Stimulated activated effector memory CD8-positive, alpha-beta T cell treated with anti-CD3 and anti-CD28 coated beads, Interleukin-12 subunit alpha, Interleukin-12 subunit beta, amount 100 ng/mL, for 72 hours (primary cell): ENCODE measurements at regions not wholly inside any gene's neighbourhood (a gene's known extent, or its start where the extent isn't known, plus 50 kb on each side); places are given as distances from the start of the nearest gene placed in this dataset.
"Not testable (repeated sequence)": the region's sequence is repeated elsewhere in the genome, so short reads cannot be mapped to it uniquely, and the experiment has no call there.

ENCODE experiments used
- ATAC-seq: fragments of 150-1000 bp; cut with Tn5 transposase; 2 replicates; pipeline ENCODE4 v1.10.0; 2021
- DNase-seq, 2 donors: peaks; one replicate each; pipeline ENCODE4 v3.0.0; 2021 to 2022; ENCODE audit warnings: low spot score in 2 of 2
- H3K27ac Mint-ChIP-seq: one replicate; pipeline ENCODE4 v1.8.0; 2022; ENCODE audit warnings: mild to moderate bottlenecking, mixed read lengths
- H3K36me3 Mint-ChIP-seq: one replicate; pipeline ENCODE4 v1.8.0; 2022; ENCODE audit warnings: mild to moderate bottlenecking, mixed read lengths
- H3K4me1 Mint-ChIP-seq: one replicate; pipeline ENCODE4 v1.8.0; 2022; ENCODE audit warnings: mixed read lengths
- H3K4me3 Mint-ChIP-seq: one replicate; pipeline ENCODE4 v1.8.0; 2022; ENCODE audit warnings: mild to moderate bottlenecking, mixed read lengths
- H3K9me3 Mint-ChIP-seq: one replicate; pipeline ENCODE4 v1.8.0; 2022; ENCODE audit warnings: mixed read lengths

DNA sequence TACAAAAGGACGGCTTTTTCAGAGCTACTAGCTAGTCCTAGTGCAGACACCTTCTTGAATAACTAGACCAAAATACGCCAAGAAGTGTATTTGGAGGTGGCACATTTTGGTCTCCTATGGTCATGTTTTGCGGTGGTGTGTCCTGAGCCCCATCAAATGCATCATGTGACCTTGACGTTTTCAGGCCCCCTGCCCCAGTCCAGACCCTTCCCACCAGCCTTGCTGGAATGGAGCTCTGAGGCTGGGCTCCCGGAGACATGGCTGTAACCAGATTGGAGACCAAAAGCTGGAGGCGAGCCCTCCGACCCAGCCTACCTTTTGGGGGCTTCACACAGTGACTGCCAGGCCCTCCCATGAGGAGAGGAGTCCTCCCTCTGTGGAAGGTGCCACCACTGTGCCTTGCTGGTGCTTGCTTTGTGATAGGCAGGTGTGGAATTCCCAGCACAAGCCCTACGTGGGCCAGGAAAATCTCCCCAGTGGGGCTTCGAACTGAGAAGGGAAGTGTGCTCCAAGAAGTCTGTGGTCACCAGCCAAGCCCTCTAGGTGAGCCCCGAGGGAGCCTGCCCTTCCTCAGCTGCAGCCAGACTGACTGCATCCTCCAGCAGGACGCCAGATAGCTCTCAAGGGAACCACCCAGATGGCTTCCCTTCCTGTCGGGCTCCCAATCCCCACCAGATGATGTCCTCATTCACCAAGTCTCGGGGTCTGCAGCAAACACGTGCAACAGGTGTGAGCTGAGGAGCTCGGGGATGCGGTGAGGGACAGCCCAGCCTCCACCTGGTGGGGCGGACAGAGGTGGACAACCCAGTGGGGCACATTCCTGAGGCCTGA, 126.2 kb downstream of the ASB7 start:
- Mint-ChIP-seq H3K4me1 (no peaks in the 10 kb centered on the region), H3K4me3 (no peak overlapping the region), H3K27ac (no peak overlapping the region), H3K36me3 (no peaks in the 10 kb centered on the region), H3K9me3 (no peaks in the 10 kb centered on the region)
- DNase-seq, result peak in 1 of 2 donors; percentile 30
- ATAC-seq, result no peak

DNA sequence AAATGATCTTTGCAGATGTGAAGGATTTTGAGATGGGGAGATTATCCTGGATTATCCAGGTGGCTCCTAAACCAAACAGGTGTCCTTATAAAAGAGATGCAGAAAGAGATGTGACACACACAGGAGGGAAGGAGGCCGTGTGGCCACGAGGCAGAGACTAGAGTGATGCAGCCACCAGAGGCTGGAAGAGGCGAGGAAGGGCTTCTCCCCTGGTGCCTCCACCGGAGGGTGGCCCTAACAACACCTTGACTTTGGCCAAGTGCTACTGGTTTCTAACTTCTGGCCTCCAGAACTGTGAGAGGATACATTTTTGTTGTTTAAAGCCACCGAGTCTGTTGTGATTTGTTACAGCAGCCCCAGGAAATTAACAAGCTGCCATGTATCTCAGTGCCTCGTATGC, 127.1 kb downstream of the ASB7 start:
- Mint-ChIP-seq H3K27ac (no peak overlapping the region), H3K4me1 (no peaks in the 10 kb centered on the region), H3K4me3 (no peak overlapping the region), H3K9me3 (peaks cover 4% of the 10 kb centered on the region), H3K36me3 (no peaks in the 10 kb centered on the region)
- peak in 1 of 2 donors; percentile 25 for DNase-seq
- ATAC-seq, result no peak

DNA sequence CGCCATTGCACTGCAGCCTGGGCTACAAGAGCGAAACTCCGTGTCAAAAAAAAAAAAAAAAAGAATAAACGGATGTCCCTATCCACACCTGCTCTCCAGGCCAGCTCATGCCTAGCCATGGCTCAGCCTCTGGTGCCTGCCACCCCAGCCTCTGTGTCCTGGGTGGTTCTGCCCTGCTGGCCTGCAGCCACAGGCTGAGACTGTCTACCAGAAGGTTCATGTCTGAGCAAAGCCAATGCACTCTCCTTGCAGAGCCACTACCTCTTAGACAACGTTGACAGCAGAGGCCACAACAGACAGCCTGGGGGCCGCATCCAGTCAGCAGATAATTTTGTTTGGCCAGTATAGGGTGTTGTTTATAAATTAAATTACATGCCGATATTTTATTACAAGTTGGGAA, 127.7 kb downstream of the ASB7 start:
- Mint-ChIP-seq H3K4me3 (no peak overlapping the region), H3K4me1 (no peaks in the 10 kb centered on the region), H3K9me3 (peaks cover 4% of the 10 kb centered on the region), H3K36me3 (no peaks in the 10 kb centered on the region), H3K27ac (no peak overlapping the region)
- no peak for DNase-seq
- no peak for ATAC-seq

DNA sequence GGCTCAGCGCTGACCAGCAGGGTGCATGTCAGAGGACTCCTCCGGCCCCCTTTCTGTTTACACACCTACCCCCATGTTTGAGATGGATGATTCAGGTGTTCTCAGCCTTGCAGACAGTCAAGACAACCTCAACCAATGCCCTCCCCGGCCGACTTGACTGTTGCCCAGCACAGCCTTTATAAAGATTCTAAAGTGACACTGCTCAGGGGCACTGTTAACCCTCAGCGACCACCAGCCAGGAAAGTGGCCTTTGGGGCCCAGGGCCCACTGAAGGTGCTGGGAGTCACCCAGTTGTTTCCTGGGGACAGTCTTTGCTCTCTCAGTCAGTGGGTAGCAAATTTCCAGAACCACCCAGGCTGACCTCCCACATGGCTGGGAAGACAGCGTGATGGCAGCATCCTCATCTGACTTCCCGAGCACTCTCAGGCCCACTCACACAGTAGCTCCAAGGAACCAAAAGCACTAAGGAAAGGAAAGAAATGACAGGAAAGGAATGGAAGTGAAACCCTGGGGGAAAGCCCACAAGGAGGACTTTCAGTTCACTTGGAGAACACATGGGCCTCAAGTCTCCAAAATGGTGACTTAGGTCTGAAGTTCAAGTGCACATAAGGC, 128.4 kb downstream of the ASB7 start:
- no peak overlapping the region for H3K27ac Mint-ChIP-seq
- no peak overlapping the region for H3K4me3 Mint-ChIP-seq
- H3K9me3 Mint-ChIP-seq, result peaks cover 4% of the 10 kb centered on the region
- H3K36me3 Mint-ChIP-seq, result no peaks in the 10 kb centered on the region
- H3K4me1 Mint-ChIP-seq, result no peaks in the 10 kb centered on the region
- ATAC-seq (no peak), DNase-seq (peak in 1 of 2 donors; percentile 29)

DNA sequence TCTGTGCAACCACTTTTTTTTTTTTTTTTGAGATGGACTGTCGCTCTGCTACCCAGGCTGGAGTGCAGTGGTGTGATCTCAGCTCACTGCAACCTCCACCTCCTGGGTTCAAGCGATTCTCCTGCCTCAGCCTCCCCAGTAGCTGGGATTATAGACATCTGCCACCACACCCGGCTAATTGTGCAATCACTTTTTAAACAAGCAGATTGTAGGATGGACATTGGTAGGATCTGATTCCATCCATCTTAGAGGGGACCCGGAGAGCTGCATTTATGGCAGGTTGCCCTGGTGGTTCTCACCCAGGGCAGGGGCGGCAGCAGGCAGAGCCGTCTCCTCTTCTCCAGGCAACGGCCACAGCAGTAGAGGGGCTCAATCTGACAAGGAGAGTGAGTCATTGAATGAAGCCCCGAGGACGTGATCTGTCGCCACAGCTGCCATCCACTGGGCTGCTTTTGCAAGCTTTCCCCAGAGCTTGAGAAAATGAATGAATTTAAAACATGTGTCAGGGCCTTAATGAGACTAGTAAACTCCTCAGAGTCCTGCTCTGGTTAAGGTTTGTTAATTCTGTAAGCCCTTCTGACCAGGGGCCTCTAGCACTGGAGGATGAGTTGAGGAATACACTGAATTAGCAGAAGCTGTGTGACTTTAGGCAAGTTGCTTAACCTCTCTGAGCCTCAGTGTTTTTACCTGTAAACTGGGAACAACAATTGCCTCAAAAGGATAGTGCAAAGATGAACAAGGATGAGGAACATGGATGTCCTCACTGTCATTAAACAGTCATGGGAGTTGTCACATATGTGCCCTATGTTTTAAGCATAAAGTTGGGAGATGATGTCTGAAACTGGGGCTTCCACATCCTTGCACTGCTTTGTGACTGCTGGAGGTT, 129.1 kb downstream of the ASB7 start:
- ATAC-seq (no peak), DNase-seq (peak in 1 of 2 donors; percentile 44)
- peaks cover 4% of the 10 kb centered on the region for H3K9me3 Mint-ChIP-seq
- no peak overlapping the region for H3K27ac Mint-ChIP-seq
- no peak overlapping the region for H3K4me3 Mint-ChIP-seq
- H3K36me3 Mint-ChIP-seq, result no peaks in the 10 kb centered on the region
- no peaks in the 10 kb centered on the region for H3K4me1 Mint-ChIP-seq

DNA sequence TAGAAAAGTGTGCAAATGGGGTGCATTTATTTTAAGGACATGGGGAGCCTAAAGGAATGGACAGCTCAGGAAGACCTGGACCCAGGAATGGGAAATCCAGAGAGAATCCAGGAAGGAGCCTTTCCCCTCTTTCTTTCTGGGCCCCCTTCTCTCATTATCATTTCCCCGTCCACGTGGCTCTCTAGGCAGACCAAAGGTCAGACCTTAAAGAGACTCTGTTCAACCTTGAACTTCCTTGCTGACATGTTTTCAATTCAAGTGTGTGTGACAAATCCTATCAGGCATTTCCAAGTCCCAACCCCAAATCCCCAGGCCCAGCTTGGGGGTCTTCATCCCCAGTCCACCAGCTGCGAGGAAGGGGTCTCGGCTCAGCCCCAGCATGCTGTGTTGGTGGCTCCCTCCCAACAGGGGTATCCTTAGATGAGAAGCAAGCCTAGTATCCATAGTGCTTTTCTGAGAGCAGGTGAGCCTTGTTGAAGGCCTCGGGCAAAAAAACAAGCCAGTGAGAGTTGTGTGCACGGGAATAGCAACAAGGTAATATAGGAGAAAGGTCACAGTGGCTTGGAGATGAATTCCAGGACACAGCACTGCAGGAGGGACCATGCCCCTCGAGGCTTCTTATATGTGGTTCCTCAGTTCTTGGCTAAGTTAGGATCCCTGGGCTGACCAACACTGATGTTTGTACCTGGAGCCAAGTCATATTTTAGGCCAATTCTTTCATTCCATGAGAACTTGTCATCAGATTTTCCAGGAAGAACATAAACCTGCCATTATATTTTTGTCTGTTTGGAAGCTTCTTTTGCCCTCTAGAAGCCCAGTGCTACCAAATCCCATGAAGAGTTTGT, 130.0 kb downstream of the ASB7 start:
- no peaks in the 10 kb centered on the region for H3K36me3 Mint-ChIP-seq

DNA sequence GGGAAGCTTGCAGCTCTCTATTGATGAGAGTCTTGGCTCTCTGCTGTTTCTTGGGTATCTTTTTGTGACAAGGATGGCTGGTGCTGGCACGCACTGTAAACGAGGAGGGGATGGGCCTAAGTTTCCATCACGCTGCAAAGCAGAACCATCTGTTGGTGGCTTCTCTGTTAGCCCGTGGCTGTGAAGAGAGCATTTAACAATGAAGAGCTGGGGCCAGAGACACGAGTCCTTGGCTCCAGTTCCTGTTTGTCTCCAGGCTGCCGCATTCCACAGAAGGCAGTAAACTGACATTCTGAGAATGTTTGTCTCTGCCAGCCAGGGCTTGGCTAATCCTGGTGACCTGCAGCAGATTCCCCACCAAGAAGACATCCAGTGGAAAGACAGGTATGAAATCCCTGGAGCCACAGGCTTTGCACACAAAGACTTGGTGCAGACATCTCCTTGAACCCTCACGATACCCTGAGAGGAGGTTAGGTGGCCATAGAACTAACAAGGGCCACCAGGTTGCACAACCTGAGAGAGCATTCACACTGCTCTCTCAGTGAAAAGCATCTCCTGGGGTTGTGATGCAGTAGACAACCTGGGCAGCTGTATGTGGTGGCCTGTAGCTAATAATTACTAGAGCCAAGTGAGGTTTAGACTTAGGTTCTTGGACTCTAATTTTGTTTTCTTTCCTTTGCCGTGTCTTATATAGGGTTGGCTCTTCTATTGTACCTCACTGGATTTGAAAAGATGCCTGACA, 130.9 kb downstream of the ASB7 start:
- Mint-ChIP-seq H3K36me3 (no peaks in the 10 kb centered on the region), H3K4me3 (no peak overlapping the region), H3K9me3 (peaks cover 4% of the 10 kb centered on the region), H3K4me1 (no peaks in the 10 kb centered on the region), H3K27ac (no peak overlapping the region)
- DNase-seq (peak in 1 of 2 donors; percentile 37), ATAC-seq (no peak)

More for the DNA sequence above, 130.0 kb downstream of the ASB7 start:
- Mint-ChIP-seq H3K4me1 (no peaks in the 10 kb centered on the region), H3K27ac (no peak overlapping the region), H3K9me3 (peaks cover 4% of the 10 kb centered on the region), H3K4me3 (no peak overlapping the region)
- no peak for ATAC-seq
- DNase-seq, result no peak

DNA sequence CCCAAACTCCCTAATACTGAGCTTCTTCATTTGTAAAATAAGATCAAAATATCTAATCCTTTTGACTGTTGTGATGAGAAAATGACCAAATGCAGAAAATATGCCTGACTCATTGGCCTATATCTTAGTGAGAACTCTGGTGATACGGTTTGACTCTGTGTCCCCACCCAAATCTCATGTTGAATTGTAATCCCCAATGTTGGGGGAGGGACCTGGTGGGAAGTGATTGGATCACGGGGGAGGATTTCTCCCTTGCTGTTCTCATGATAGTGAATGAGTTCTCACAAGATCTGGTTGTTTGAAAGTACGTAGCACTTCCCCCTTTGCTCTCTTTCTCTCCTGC, 131.4 kb downstream of the ASB7 start:
- H3K27ac Mint-ChIP-seq, ATAC-seq, H3K4me3 Mint-ChIP-seq, H3K4me1 Mint-ChIP-seq, DNase-seq, H3K9me3 Mint-ChIP-seq, H3K36me3 Mint-ChIP-seq: not testable (repeated sequence)

DNA sequence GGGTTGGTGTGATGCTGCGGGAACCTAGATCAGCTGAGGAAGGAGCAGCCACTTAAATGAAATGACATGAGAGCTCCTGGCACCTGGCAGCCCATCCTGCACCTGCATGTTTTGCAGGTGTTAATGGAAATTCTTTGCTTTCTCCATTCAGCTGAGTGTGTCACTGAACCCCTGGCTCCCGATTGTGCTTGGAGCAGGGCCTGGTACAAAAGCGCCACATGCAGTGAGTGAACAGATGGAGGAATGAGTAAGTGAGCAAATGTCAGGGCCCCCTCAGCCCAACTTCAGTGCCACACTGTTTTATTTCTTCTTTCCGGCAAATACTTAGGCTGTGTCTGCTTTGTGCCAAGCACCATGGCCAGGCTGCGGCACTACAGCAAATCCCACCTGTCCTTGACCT, 132.2 kb downstream of the ASB7 start:
- no peaks in the 10 kb centered on the region for H3K4me1 Mint-ChIP-seq
- H3K27ac Mint-ChIP-seq, result no peak overlapping the region
- H3K4me3 Mint-ChIP-seq, result no peak overlapping the region
- ATAC-seq (no peak), DNase-seq (no peak)
- peaks cover 4% of the 10 kb centered on the region for H3K9me3 Mint-ChIP-seq
- H3K36me3 Mint-ChIP-seq, result no peaks in the 10 kb centered on the region

DNA sequence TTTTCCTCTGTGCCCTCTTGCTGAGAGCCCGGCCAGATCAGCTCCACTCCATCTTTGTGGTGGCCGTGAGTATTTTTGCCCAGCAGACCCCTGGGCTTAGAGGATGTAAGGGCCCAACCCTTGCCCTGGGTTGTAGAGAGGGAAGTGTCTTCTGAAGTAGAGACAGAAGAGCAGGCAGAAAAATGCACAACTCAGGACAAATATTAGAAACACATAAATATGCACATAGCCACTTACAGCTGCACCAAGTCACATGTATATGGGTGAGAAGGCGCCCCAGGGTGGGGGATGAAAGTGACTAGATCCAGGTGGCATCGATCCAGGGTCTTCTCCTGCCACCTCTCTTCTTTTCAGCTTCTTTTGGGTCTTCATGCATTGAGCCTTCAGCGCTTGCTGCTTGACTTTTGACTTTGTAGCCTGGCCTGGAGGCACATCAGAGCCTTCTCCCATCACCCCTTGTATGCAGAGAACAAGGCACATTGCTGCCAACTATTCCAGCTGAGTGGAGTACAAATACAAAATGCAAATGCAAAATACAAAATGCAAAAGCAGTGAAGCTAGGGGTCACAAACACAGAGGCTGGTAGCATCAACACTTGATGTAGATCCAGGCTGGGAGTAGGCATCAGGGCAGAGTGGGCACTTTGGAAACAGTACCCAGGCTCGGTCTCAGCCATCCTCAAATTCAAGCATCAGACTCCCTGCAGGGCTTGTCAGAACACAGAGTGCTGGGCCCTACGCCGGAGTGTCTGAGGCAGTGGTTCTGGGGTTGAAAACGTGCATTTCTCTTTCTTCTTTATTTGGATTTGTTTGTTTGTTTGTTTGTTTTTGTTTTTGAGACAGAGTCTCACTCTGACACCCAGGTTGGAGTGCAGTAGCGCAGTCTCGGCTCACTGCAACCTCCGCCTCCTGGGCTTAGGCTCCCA, 133.0 kb downstream of the ASB7 start:
- no peak overlapping the region for H3K4me3 Mint-ChIP-seq
- H3K9me3 Mint-ChIP-seq, result peaks cover 4% of the 10 kb centered on the region
- DNase-seq (no peak), ATAC-seq (no peak)
- H3K36me3 Mint-ChIP-seq, result no peaks in the 10 kb centered on the region
- H3K27ac Mint-ChIP-seq, result no peak overlapping the region
- no peaks in the 10 kb centered on the region for H3K4me1 Mint-ChIP-seq

DNA sequence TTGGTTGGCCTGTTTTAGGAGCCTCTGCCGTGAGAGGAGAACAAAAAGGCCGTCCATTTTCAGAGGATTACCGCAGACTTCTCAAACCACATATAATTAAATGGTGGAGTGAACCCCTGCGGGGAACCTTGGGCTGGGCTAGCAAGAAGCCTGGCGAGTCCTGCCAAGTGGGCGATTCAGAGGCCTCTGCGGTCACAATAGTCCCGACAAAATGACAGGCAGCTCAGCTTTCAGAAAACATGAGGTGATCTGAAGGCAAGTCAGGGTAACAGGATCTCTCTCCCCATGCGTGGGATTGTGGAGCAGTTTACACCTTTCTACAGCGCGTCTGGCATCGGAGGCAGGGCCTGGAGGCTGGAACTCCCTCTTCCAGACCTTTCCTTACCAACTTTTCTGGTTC, 134.8 kb downstream of the ASB7 start:
- peaks cover 4% of the 10 kb centered on the region for H3K9me3 Mint-ChIP-seq
- H3K4me1 Mint-ChIP-seq, result no peaks in the 10 kb centered on the region
- no peak for DNase-seq
- H3K4me3 Mint-ChIP-seq, result no peak overlapping the region
- H3K36me3 Mint-ChIP-seq, result no peaks in the 10 kb centered on the region
- ATAC-seq, result no peak
- no peak overlapping the region for H3K27ac Mint-ChIP-seq

DNA sequence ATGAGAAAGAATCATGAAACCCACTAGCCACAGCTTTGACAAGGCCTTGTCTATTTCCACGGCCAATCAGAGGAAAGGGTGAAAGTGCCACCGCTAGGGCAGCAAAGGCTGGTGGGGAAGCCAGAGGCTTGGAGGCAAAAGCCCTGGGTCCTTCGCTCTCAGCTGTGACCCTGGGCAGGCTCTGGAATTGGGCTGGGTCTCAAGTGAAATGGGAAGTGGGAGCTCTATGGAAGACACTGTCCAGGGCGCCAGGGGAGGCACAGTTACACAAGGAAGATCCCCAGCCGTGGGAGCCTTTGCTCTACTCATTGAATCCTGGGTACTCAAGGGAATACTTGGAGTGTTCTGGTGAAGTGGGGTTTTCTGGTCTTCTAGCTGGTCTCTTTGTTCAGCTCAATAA, 136.2 kb downstream of the ASB7 start:
- Mint-ChIP-seq H3K9me3 (peaks cover 4% of the 10 kb centered on the region), H3K36me3 (no peaks in the 10 kb centered on the region), H3K4me3 (no peak overlapping the region), H3K27ac (no peak overlapping the region), H3K4me1 (no peaks in the 10 kb centered on the region)
- peak in 1 of 2 donors; percentile 36 for DNase-seq
- no peak for ATAC-seq

DNA sequence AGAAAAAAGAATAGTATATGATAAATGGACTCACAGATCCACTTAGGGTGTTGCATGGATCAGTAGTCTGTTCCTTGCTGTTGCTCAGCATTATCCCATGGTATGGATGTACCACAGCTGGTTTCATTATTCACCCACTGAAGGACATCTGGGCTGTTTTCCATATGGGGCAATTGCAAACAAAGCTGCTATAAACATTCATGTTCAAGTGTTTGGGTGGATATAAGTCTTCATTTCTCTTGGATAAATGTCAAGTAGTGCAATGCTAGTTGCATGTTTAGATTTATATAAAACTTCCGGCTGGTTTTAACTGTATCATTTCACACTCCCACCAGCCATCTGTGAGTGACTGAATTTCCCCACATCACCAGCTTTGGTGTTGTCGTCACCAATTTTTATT, 137.7 kb downstream of the ASB7 start:
- H3K4me1 Mint-ChIP-seq, result no peaks in the 10 kb centered on the region
- no peak overlapping the region for H3K27ac Mint-ChIP-seq
- H3K4me3 Mint-ChIP-seq, result no peak overlapping the region
- no peaks in the 10 kb centered on the region for H3K36me3 Mint-ChIP-seq
- no peaks in the 10 kb centered on the region for H3K9me3 Mint-ChIP-seq
- DNase-seq, result no peak
- no peak for ATAC-seq
